ENCODE measurements at regions not wholly inside any gene's neighbourhood (a gene's known extent, or its start where the extent isn't known, plus 50 kb on each side); places are given as distances from the start of the nearest gene placed in this dataset.

DNA sequence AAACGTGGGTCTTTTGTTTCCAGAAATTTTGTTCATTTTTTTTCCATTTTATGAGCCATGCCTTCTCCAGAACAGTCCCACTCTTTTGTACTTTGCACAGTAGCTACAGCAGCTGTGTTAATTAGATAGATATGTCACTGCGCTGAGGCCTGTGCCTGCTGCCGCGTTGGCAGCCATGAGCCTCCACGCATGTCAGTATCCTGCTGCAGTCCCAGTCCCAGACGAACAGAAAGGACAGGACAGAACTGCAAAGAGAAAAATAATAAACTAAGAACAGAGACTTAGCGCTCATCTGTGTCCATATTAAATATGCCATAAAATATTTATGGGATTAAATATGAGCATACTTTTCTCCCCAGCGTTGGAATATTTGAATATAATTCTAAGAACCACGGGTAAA lies 442.4 kb upstream of the RARB start:
- TF ChIP-seq, protein P1, sequence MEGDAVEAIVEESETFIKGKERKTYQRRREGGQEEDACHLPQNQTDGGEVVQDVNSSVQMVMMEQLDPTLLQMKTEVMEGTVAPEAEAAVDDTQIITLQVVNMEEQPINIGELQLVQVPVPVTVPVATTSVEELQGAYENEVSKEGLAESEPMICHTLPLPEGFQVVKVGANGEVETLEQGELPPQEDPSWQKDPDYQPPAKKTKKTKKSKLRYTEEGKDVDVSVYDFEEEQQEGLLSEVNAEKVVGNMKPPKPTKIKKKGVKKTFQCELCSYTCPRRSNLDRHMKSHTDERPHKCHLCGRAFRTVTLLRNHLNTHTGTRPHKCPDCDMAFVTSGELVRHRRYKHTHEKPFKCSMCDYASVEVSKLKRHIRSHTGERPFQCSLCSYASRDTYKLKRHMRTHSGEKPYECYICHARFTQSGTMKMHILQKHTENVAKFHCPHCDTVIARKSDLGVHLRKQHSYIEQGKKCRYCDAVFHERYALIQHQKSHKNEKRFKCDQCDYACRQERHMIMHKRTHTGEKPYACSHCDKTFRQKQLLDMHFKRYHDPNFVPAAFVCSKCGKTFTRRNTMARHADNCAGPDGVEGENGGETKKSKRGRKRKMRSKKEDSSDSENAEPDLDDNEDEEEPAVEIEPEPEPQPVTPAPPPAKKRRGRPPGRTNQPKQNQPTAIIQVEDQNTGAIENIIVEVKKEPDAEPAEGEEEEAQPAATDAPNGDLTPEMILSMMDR (conservative IDR thresholded peaks at IDR 0.05; ENCODE audit: low read depth, low read length), result no peak
- TF ChIP-seq MXI1 (IDR thresholded peaks at IDR 0.05; ENCODE audit: borderline replicate concordance, low read depth, low read length), result no peak
- TF ChIP-seq RAD21 (IDR thresholded peaks at IDR 0.05; ENCODE audit: low read length), result no peak
- TF ChIP-seq POLR2A (IDR thresholded peaks at IDR 0.05; ENCODE audit: low read depth, low read length), result no peak
- TF ChIP-seq, protein P2, sequence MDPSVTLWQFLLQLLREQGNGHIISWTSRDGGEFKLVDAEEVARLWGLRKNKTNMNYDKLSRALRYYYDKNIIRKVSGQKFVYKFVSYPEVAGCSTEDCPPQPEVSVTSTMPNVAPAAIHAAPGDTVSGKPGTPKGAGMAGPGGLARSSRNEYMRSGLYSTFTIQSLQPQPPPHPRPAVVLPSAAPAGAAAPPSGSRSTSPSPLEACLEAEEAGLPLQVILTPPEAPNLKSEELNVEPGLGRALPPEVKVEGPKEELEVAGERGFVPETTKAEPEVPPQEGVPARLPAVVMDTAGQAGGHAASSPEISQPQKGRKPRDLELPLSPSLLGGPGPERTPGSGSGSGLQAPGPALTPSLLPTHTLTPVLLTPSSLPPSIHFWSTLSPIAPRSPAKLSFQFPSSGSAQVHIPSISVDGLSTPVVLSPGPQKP (IDR thresholded peaks at IDR 0.05; ENCODE audit: borderline replicate concordance, low read depth, low read length), result no peak
